ENCODE measurements at regions not wholly inside any gene's neighbourhood (a gene's known extent, or its start where the extent isn't known, plus 50 kb on each side); places are given as distances from the start of the nearest gene placed in this dataset.

DNA sequence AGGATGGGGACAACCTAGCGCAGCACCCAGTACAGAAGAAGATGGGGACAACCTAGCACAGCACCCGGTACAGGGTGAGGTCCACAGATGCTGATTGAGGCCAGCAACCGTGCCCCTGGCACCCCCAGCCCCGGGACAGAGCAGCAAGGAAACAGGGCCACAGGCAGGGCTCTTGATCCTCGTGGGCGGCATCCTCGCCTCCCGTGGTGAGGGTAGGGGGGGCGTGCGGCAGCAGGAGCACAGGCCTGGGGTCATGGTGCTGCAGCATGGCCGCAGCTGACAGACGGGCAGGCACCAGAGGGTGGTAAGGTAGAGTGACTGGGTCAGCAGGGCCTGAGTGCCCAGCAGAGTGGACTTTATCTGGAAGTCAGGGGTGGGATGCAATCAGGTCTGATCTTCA is 89.5 kb downstream of the HMX1 start:
- Histone ChIP-seq H3K4me3 (ENCODE audit: low read depth in 2 of 2, low read length in 2 of 2) (no peak overlapping the region), H3K9me3 (ENCODE audit: control insufficient read depth, insufficient read depth, low read depth, low read length) (no peaks in the 10 kb centered on the region), H3K4me1 (ENCODE audit: control insufficient read depth, insufficient read depth, low read length) (no peaks in the 10 kb centered on the region), H3K27ac (ENCODE audit: low read length) (no peak overlapping the region), H3K27me3 (ENCODE audit: control insufficient read depth, insufficient read depth, low read length) (no peaks in the 10 kb centered on the region), H3K36me3 (ENCODE audit: control insufficient read depth, insufficient read depth, low read length) (no peaks in the 10 kb centered on the region)
- BruUV-seq (replicated peaks): no TSS peak
- intact Hi-C loops (cut with micrococcal nuclease; ENCODE audit: unreplicated experiment): no loop called here
- in situ Hi-C loops (cut with HindIII; ENCODE audit: low pct_unique_long_range_greater_than_20kb, low sequenced_read_pairs): no loop called here
- no peak for TF ChIP-seq REST (IDR thresholded peaks at IDR 0.05; ENCODE audit: insufficient read depth in 1 of 2, low read depth in 2 of 2, low read length in 1 of 2)
- TF ChIP-seq, protein P1, sequence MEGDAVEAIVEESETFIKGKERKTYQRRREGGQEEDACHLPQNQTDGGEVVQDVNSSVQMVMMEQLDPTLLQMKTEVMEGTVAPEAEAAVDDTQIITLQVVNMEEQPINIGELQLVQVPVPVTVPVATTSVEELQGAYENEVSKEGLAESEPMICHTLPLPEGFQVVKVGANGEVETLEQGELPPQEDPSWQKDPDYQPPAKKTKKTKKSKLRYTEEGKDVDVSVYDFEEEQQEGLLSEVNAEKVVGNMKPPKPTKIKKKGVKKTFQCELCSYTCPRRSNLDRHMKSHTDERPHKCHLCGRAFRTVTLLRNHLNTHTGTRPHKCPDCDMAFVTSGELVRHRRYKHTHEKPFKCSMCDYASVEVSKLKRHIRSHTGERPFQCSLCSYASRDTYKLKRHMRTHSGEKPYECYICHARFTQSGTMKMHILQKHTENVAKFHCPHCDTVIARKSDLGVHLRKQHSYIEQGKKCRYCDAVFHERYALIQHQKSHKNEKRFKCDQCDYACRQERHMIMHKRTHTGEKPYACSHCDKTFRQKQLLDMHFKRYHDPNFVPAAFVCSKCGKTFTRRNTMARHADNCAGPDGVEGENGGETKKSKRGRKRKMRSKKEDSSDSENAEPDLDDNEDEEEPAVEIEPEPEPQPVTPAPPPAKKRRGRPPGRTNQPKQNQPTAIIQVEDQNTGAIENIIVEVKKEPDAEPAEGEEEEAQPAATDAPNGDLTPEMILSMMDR (IDR thresholded peaks at IDR 0.05): no peak
- no peak for TF ChIP-seq SIN3A (IDR thresholded peaks at IDR 0.05; ENCODE audit: borderline replicate concordance, insufficient read depth, low read depth, low read length)
- no peak for TF ChIP-seq POLR2AphosphoS5 (IDR thresholded peaks at IDR 0.05; ENCODE audit: low read depth, low read length)
- no peak for TF ChIP-seq TCF7L2 (IDR thresholded peaks at IDR 0.05; ENCODE audit: low read depth, low read length)
- POLR2A ChIA-PET: no interaction called here
- CTCF ChIA-PET: no interaction called here
- no peak for ATAC-seq
- no peak for DNase-seq (ENCODE audit: low read depth, low spot score)

GRCh38 chr4:8781641-8782040 is 90.0 kb downstream of the HMX1 start:
- H3K9me3 ChIP-seq (ENCODE audit: control insufficient read depth, insufficient read depth, low read depth, low read length): no peaks in the 10 kb centered on the region
- DNase-seq (ENCODE audit: low read depth, low spot score): no peak
- H3K4me3 ChIP-seq (ENCODE audit: low read depth in 2 of 2, low read length in 2 of 2): no peak overlapping the region
- BruUV-seq (replicated peaks): no TSS peak
- H3K27me3 ChIP-seq (ENCODE audit: control insufficient read depth, insufficient read depth, low read length): no peaks in the 10 kb centered on the region
- in situ Hi-C loops (cut with HindIII; ENCODE audit: low pct_unique_long_range_greater_than_20kb, low sequenced_read_pairs) (no loop called here), intact Hi-C loops (cut with micrococcal nuclease; ENCODE audit: unreplicated experiment) (no loop called here)
- ChIA-PET POLR2A (no interaction called here), CTCF (no interaction called here)
- TF ChIP-seq REST (IDR thresholded peaks at IDR 0.05; ENCODE audit: insufficient read depth in 1 of 2, low read depth in 2 of 2, low read length in 1 of 2) (no peak), TCF7L2 (IDR thresholded peaks at IDR 0.05; ENCODE audit: low read depth, low read length) (no peak), POLR2AphosphoS5 (IDR thresholded peaks at IDR 0.05; ENCODE audit: low read depth, low read length) (no peak), SIN3A (IDR thresholded peaks at IDR 0.05; ENCODE audit: borderline replicate concordance, insufficient read depth, low read depth, low read length) (no peak)
- TF ChIP-seq, protein P1 (IDR thresholded peaks at IDR 0.05): no peak
- no peaks in the 10 kb centered on the region for H3K36me3 ChIP-seq (ENCODE audit: control insufficient read depth, insufficient read depth, low read length)
- H3K27ac ChIP-seq (ENCODE audit: low read length): no peak overlapping the region
- no peak for ATAC-seq
- H3K4me1 ChIP-seq (ENCODE audit: control insufficient read depth, insufficient read depth, low read length): no peaks in the 10 kb centered on the region
